H9 (cell line): ENCODE measurements at regions not wholly inside any gene's neighbourhood (a gene's known extent, or its start where the extent isn't known, plus 50 kb on each side); places are given as distances from the start of the nearest gene placed in this dataset.

Experiments
- DNase-seq: peaks from one replicate; pipeline ENCODE4 v3.0.0-alpha.2; 2017
- H2AFZ ChIP-seq: one replicate; pipeline ENCODE4 v1.6.1; 2013; ENCODE audit warnings: mild to moderate bottlenecking, low read length, control low read depth, moderate library complexity
- H2AK5ac ChIP-seq: 2 replicates; pipeline ENCODE4 v1.6.1; 2013; ENCODE audit warnings: low read length, control low read depth, mixed read lengths; ENCODE audit not compliant: insufficient read length
- H2BK120ac ChIP-seq: one replicate; pipeline ENCODE4 v1.6.1; 2013; ENCODE audit warnings: low read depth, mild to moderate bottlenecking, low read length, control low read depth, inconsistent platforms; ENCODE audit not compliant: poor library complexity, severe bottlenecking
- H2BK12ac ChIP-seq: 2 replicates; pipeline ENCODE4 v1.6.1; 2013; ENCODE audit warnings: low read length, control low read depth, mixed read lengths, low read depth; ENCODE audit not compliant: insufficient read length
- H2BK15ac ChIP-seq: 2 replicates; pipeline ENCODE4 v1.6.1; 2013; ENCODE audit warnings: low read depth, low read length, control low read depth
- H2BK20ac ChIP-seq: one replicate; pipeline ENCODE4 v1.6.1; 2013; ENCODE audit warnings: low read depth, mild to moderate bottlenecking, low read length, control low read depth, inconsistent platforms; ENCODE audit not compliant: poor library complexity, severe bottlenecking
- H2BK5ac ChIP-seq: 2 replicates; pipeline ENCODE4 v1.6.1; 2013; ENCODE audit warnings: low read length, control low read depth, mixed read lengths; ENCODE audit not compliant: insufficient read length
- H3K14ac ChIP-seq: 2 replicates; pipeline ENCODE4 v1.6.1; 2013; ENCODE audit warnings: low read length, control low read depth; ENCODE audit not compliant: insufficient read depth
- H3K18ac ChIP-seq: 2 replicates; pipeline ENCODE4 v1.6.1; 2013; ENCODE audit warnings: low read depth, mild to moderate bottlenecking, mixed read lengths, low read length, control low read depth; ENCODE audit not compliant: insufficient read length
- H3K23ac ChIP-seq: 2 replicates; pipeline ENCODE4 v1.6.1; 2013; ENCODE audit warnings: low read length, control low read depth, mixed read lengths, low read depth; ENCODE audit not compliant: insufficient read length
- H3K23me2 ChIP-seq: 2 replicates; pipeline ENCODE4 v1.6.1; 2013; ENCODE audit warnings: low read depth, mild to moderate bottlenecking, mixed read lengths, low read length, control low read depth; ENCODE audit not compliant: insufficient read length, poor library complexity, severe bottlenecking
- H3K27ac ChIP-seq: 2 replicates; pipeline ENCODE4 v1.5.1; 2013; ENCODE audit warnings: low read length, control low read depth, mixed read lengths, low read depth; ENCODE audit not compliant: insufficient read length
- H3K27me3 ChIP-seq: 2 replicates; pipeline ENCODE4 v1.6.1; 2013; ENCODE audit warnings: low read length, control low read depth, inconsistent platforms; ENCODE audit not compliant: insufficient read depth
- H3K4ac ChIP-seq: 2 replicates; pipeline ENCODE4 v1.6.1; 2013; ENCODE audit warnings: low read depth, mild to moderate bottlenecking, control low read depth, inconsistent platforms, low read length, moderate library complexity
- H3K4me1 ChIP-seq: 2 replicates; pipeline ENCODE4 v1.6.1; 2013; ENCODE audit warnings: low read length, control low read depth, inconsistent platforms; ENCODE audit not compliant: insufficient read depth
- H3K4me2 ChIP-seq: 2 replicates; pipeline ENCODE4 v1.6.1; 2013; ENCODE audit warnings: low read length, control low read depth, mixed read lengths; ENCODE audit not compliant: insufficient read length, insufficient read depth
- H3K56ac ChIP-seq: 2 replicates; pipeline ENCODE4 v1.6.1; 2013; ENCODE audit warnings: low read depth, mild to moderate bottlenecking, mixed read lengths, low read length, control low read depth; ENCODE audit not compliant: insufficient read length
- H3K79me1 ChIP-seq: 2 replicates; pipeline ENCODE4 v1.6.1; 2013; ENCODE audit warnings: low read depth, mild to moderate bottlenecking, moderate library complexity, low read length, control low read depth, inconsistent platforms; ENCODE audit not compliant: insufficient read depth, poor library complexity, severe bottlenecking
- H3K79me2 ChIP-seq: 2 replicates; pipeline ENCODE4 v1.6.1; 2013; ENCODE audit warnings: low read length, control low read depth, inconsistent platforms; ENCODE audit not compliant: insufficient read depth
- H3K9ac ChIP-seq: 2 replicates; pipeline ENCODE4 v1.6.1; 2013; ENCODE audit warnings: low read length, control low read depth, mixed read lengths; ENCODE audit not compliant: insufficient read length; ENCODE audit errors: extremely low read depth
- H3K9me3 ChIP-seq: one replicate; pipeline ENCODE4 v1.6.1; 2013; ENCODE audit warnings: low read depth, low read length, inconsistent platforms; ENCODE audit not compliant: control insufficient read depth
- H3T11ph ChIP-seq: one replicate; pipeline ENCODE4 v1.6.1; 2013; ENCODE audit warnings: mild to moderate bottlenecking, low read length, control low read depth, inconsistent platforms
- H4K20me1 ChIP-seq: one replicate; pipeline ENCODE4 v1.6.1; 2013; ENCODE audit not compliant: control insufficient read depth, insufficient read length, insufficient read depth
- H4K5ac ChIP-seq: 2 replicates; pipeline ENCODE4 v1.6.1; 2013; ENCODE audit warnings: low read depth, mild to moderate bottlenecking, mixed read lengths, low read length, control low read depth; ENCODE audit not compliant: insufficient read length
- H4K8ac ChIP-seq: replicated peaks from 2 replicates; pipeline ENCODE4 v1.6.1; 2013; ENCODE audit warnings: low read length, control low read depth, mixed read lengths, low read depth; ENCODE audit not compliant: insufficient read length
- H4K91ac ChIP-seq: 2 replicates; pipeline ENCODE4 v1.6.1; 2013; ENCODE audit warnings: low read depth, mild to moderate bottlenecking, moderate library complexity, mixed read lengths, low read length, control low read depth; ENCODE audit not compliant: insufficient read length
- H3K27ac Mint-ChIP-seq, 3 experiments: 2 replicates in 2 of 3; 3 replicates in 1 of 3; pipeline ENCODE4 v1.8.0; 2020 to 2021; ENCODE audit warnings: mixed read lengths in 3 of 3, mild to moderate bottlenecking in 1 of 3, moderate library complexity in 1 of 3
- H3K27me3 Mint-ChIP-seq: 2 replicates; pipeline ENCODE4 v1.8.0; 2021; ENCODE audit warnings: low read depth, mild to moderate bottlenecking, moderate library complexity, mixed read lengths
- H3K36me3 Mint-ChIP-seq, 3 experiments: 2 replicates in 2 of 3; 3 replicates in 1 of 3; pipeline ENCODE4 v1.8.0; 2020 to 2021; ENCODE audit warnings: low read depth in 3 of 3, mixed read lengths in 3 of 3; ENCODE audit not compliant: insufficient read depth in 1 of 3
- H3K4me1 Mint-ChIP-seq, 2 experiments: 2 replicates each; pipeline ENCODE4 v1.8.0; 2020; ENCODE audit warnings: mixed read lengths in 2 of 2
- H3K4me3 Mint-ChIP-seq, 2 experiments: 2 replicates in 1 of 2; 3 replicates in 1 of 2; pipeline ENCODE4 v1.8.0; 2020 to 2021; ENCODE audit warnings: mild to moderate bottlenecking in 2 of 2, mixed read lengths in 2 of 2, moderate library complexity in 1 of 2
- H3K9me3 Mint-ChIP-seq, 2 experiments: 2 replicates in 1 of 2; 3 replicates in 1 of 2; pipeline ENCODE4 v1.8.0; 2020; ENCODE audit warnings: mild to moderate bottlenecking in 2 of 2, mixed read lengths in 2 of 2, moderate library complexity in 1 of 2
- CTCF ChIP-seq: fragments of 200-600 bp; sonication (generic); conservative IDR thresholded peaks from 3 replicates; pipeline ENCODE4 v1.8.0; 2021; ENCODE audit warnings: antibody characterized with exemption, mild to moderate bottlenecking
- WGBS: extraction: QIAGEN DNeasy Blood & Tissue Kit; methylation state at CpG from one replicate; pipeline ENCODE4 v1.1.7; 2013; ENCODE audit warnings: missing lambda C conversion rate, low lambda C conversion rate, mixed read lengths; ENCODE audit not compliant: insufficient read length; ENCODE audit errors: extremely low coverage; 5-methylcytosine and 5-hydroxymethylcytosine counted together

- no peak overlapping the region for H3K14ac ChIP-seq
- H3K23me2 ChIP-seq: no peaks in the 10 kb centered on the region
- no peak overlapping the region for H3K23ac ChIP-seq
- no peak overlapping the region for H3K9ac ChIP-seq
- no peaks in the 10 kb centered on the region for H3K9me3 ChIP-seq
- H3K4ac ChIP-seq: no peak overlapping the region
- no peaks in the 10 kb centered on the region for H4K20me1 ChIP-seq
- no peak for DNase-seq
- H3K4me2 ChIP-seq: no peak overlapping the region
- no peak overlapping the region for H2BK12ac ChIP-seq
- H2BK20ac ChIP-seq: no peak overlapping the region
- H3K4me3 Mint-ChIP-seq: no peak overlapping the region
- no peak overlapping the region for H2BK120ac ChIP-seq
- H4K91ac ChIP-seq: no peak overlapping the region
- no peaks in the 10 kb centered on the region for H3K79me1 ChIP-seq
- H2BK5ac ChIP-seq: no peak overlapping the region
- H3K36me3 Mint-ChIP-seq: peaks cover 0 to 4% (median 0%) of the 10 kb centered on the region in 3 experiments; a peak in 1 of 7 replicates
- H3K27me3 ChIP-seq: no peaks in the 10 kb centered on the region
- peak overlapping the region in 1 of 3 experiments; percentile 28; a peak in 2 of 7 replicates for H3K27ac Mint-ChIP-seq
- no peak overlapping the region for H4K5ac ChIP-seq
- peaks cover 0 to 3% of the 10 kb centered on the region in 2 experiments; a peak in 1 of 5 replicates for H3K9me3 Mint-ChIP-seq
- no peak overlapping the region for H3K56ac ChIP-seq
- no peak overlapping the region for H2AFZ ChIP-seq
- no peak overlapping the region for H2BK15ac ChIP-seq
- H3K4me1 ChIP-seq: no peaks in the 10 kb centered on the region; the same call in 1 of the 2 replicates
- no CpG with 5 or more reads among the region's 6 CpGs for WGBS
- TF ChIP-seq CTCF: no peak
- H3T11ph ChIP-seq: no peak overlapping the region
- no peak overlapping the region for H3K27ac ChIP-seq
- H3K18ac ChIP-seq: no peak overlapping the region
- H3K4me1 Mint-ChIP-seq: peaks cover 19 to 23% of the 10 kb centered on the region in 2 experiments
- H2AK5ac ChIP-seq: no peak overlapping the region
- peaks cover 2% of the 10 kb centered on the region for H3K27me3 Mint-ChIP-seq
- no peaks in the 10 kb centered on the region for H3K79me2 ChIP-seq
- no peak overlapping the region for H4K8ac ChIP-seq
Measured at GRCh38 chr2:43028188-43028587, 198.2 kb downstream of the ZFP36L2 start.
